ENCODE measurements at regions not wholly inside any gene's neighbourhood (a gene's known extent, or its start where the extent isn't known, plus 50 kb on each side); places are given as distances from the start of the nearest gene placed in this dataset.
"Not testable (repeated sequence)": the region's sequence is repeated elsewhere in the genome, so short reads cannot be mapped to it uniquely, and the experiment has no call there.

GRCh38 chr16:60936189-60936588 is 1100.0 kb downstream of the CDH8 start:
- H3K36me3 Mint-ChIP-seq; H3K4me3 ChIP-seq (ENCODE audit: low read length in 2 of 2); CTCF ChIA-PET (ENCODE audit: partially characterized antibody); H3K27me3 ChIP-seq (ENCODE audit: insufficient read depth, low read length); H3K9me3 ChIP-seq (ENCODE audit: control insufficient read depth in 1 of 2, low read length in 2 of 2); POLR2A ChIA-PET (ENCODE audit: partially characterized antibody); H3K4me3 Mint-ChIP-seq; intact Hi-C loops (cut with micrococcal nuclease); H3K4me1 ChIP-seq (ENCODE audit: insufficient read depth, low read length); H3K27me3 Mint-ChIP-seq; H3K36me3 ChIP-seq (ENCODE audit: insufficient read depth, low read length); H3K27ac Mint-ChIP-seq; H3K4me1 Mint-ChIP-seq; DNase-seq; H3K27ac ChIP-seq (ENCODE audit: low read depth, low read length): not testable (repeated sequence)
- H3K9me3 Mint-ChIP-seq: peaks cover 3 to 51% (median 22%) of the 10 kb centered on the region in 8 donors

- intact Hi-C loops (cut with micrococcal nuclease): no loop called here
- H3K36me3 Mint-ChIP-seq: no peaks in the 10 kb centered on the region
- no peaks in the 10 kb centered on the region for H3K4me1 Mint-ChIP-seq
- no peaks in the 10 kb centered on the region for H3K27me3 ChIP-seq (ENCODE audit: insufficient read depth, low read length)
- no peak for DNase-seq
- H3K4me1 ChIP-seq (ENCODE audit: insufficient read depth, low read length): no peaks in the 10 kb centered on the region
- no peak overlapping the region for H3K4me3 ChIP-seq (ENCODE audit: low read length in 2 of 2)
- no peaks in the 10 kb centered on the region for H3K36me3 ChIP-seq (ENCODE audit: insufficient read depth, low read length)
- ChIA-PET CTCF (ENCODE audit: partially characterized antibody) (no interaction called here), POLR2A (ENCODE audit: partially characterized antibody) (no interaction called here)
- H3K4me3 Mint-ChIP-seq: no peak overlapping the region
- peaks cover 0 to 6% of the 10 kb centered on the region in 2 donors for H3K9me3 ChIP-seq (ENCODE audit: control insufficient read depth in 1 of 2, low read length in 2 of 2)
- H3K27me3 Mint-ChIP-seq: no peaks in the 10 kb centered on the region
- H3K9me3 Mint-ChIP-seq: peaks cover 0 to 36% (median 16%) of the 10 kb centered on the region in 8 donors
- H3K27ac ChIP-seq (ENCODE audit: low read depth, low read length): no peak overlapping the region
- no peak overlapping the region for H3K27ac Mint-ChIP-seq
Observed at GRCh38 chr16:60932600-60932999, 1103.6 kb downstream of the CDH8 start.

GRCh38 chr16:60930291-60930690 is 1105.9 kb downstream of the CDH8 start:
- Mint-ChIP-seq H3K36me3 (no peaks in the 10 kb centered on the region), H3K27ac (no peak overlapping the region), H3K27me3 (no peaks in the 10 kb centered on the region), H3K9me3 (peaks cover 0 to 45% (median 22%) of the 10 kb centered on the region in 8 donors), H3K4me1 (no peaks in the 10 kb centered on the region), H3K4me3 (no peak overlapping the region)
- no peaks in the 10 kb centered on the region for H3K36me3 ChIP-seq (ENCODE audit: insufficient read depth, low read length)
- no peak overlapping the region for H3K27ac ChIP-seq (ENCODE audit: low read depth, low read length)
- no peak for DNase-seq
- no peaks in the 10 kb centered on the region for H3K27me3 ChIP-seq (ENCODE audit: insufficient read depth, low read length)
- CTCF ChIA-PET (ENCODE audit: partially characterized antibody): no interaction called here
- H3K9me3 ChIP-seq (ENCODE audit: control insufficient read depth in 1 of 2, low read length in 2 of 2): peaks cover 0 to 6% of the 10 kb centered on the region in 2 donors
- POLR2A ChIA-PET (ENCODE audit: partially characterized antibody): no interaction called here
- no peaks in the 10 kb centered on the region for H3K4me1 ChIP-seq (ENCODE audit: insufficient read depth, low read length)
- intact Hi-C loops (cut with micrococcal nuclease): no loop called here
- H3K4me3 ChIP-seq (ENCODE audit: low read length in 2 of 2): no peak overlapping the region

GRCh38 chr16:60922920-60923319 is 1113.3 kb downstream of the CDH8 start:
- no peak for DNase-seq
- H3K9me3 ChIP-seq (ENCODE audit: control insufficient read depth in 1 of 2, low read length in 2 of 2): no peaks in the 10 kb centered on the region
- ChIA-PET CTCF (ENCODE audit: partially characterized antibody) (no interaction called here), POLR2A (ENCODE audit: partially characterized antibody) (no interaction called here)
- peaks cover 3 to 41% (median 21%) of the 10 kb centered on the region in 8 donors for H3K9me3 Mint-ChIP-seq
- H3K27me3 ChIP-seq (ENCODE audit: insufficient read depth, low read length): no peaks in the 10 kb centered on the region
- no peak overlapping the region for H3K27ac ChIP-seq (ENCODE audit: low read depth, low read length)
- intact Hi-C loops (cut with micrococcal nuclease): no loop called here
- H3K27ac Mint-ChIP-seq: no peak overlapping the region
- H3K4me3 Mint-ChIP-seq: no peak overlapping the region
- no peaks in the 10 kb centered on the region for H3K36me3 Mint-ChIP-seq
- no peaks in the 10 kb centered on the region for H3K27me3 Mint-ChIP-seq
- no peak overlapping the region for H3K4me3 ChIP-seq (ENCODE audit: low read length in 2 of 2)
- no peaks in the 10 kb centered on the region for H3K36me3 ChIP-seq (ENCODE audit: insufficient read depth, low read length)
- no peaks in the 10 kb centered on the region for H3K4me1 ChIP-seq (ENCODE audit: insufficient read depth, low read length)
- no peaks in the 10 kb centered on the region for H3K4me1 Mint-ChIP-seq

GRCh38 chr16:60914334-60914733 is 1121.9 kb downstream of the CDH8 start:
- peaks cover 4 to 45% (median 16%) of the 10 kb centered on the region in 8 donors for H3K9me3 Mint-ChIP-seq
- H3K4me3 Mint-ChIP-seq: no peak overlapping the region
- H3K27ac Mint-ChIP-seq: no peak overlapping the region
- ChIA-PET CTCF (ENCODE audit: partially characterized antibody) (no interaction called here), POLR2A (ENCODE audit: partially characterized antibody) (no interaction called here)
- H3K4me3 ChIP-seq (ENCODE audit: low read length in 2 of 2): no peak overlapping the region
- no peak for DNase-seq
- no peaks in the 10 kb centered on the region for H3K4me1 Mint-ChIP-seq
- no peaks in the 10 kb centered on the region for H3K27me3 Mint-ChIP-seq
- H3K36me3 Mint-ChIP-seq: no peaks in the 10 kb centered on the region
- no peaks in the 10 kb centered on the region for H3K36me3 ChIP-seq (ENCODE audit: insufficient read depth, low read length)
- H3K27me3 ChIP-seq (ENCODE audit: insufficient read depth, low read length): no peaks in the 10 kb centered on the region
- H3K27ac ChIP-seq (ENCODE audit: low read depth, low read length): no peak overlapping the region
- intact Hi-C loops (cut with micrococcal nuclease): no loop called here
- H3K4me1 ChIP-seq (ENCODE audit: insufficient read depth, low read length): no peaks in the 10 kb centered on the region
- peaks cover 0 to 6% of the 10 kb centered on the region in 2 donors for H3K9me3 ChIP-seq (ENCODE audit: control insufficient read depth in 1 of 2, low read length in 2 of 2)

- CTCF ChIA-PET (ENCODE audit: partially characterized antibody): no interaction called here
- H3K27ac Mint-ChIP-seq: no peak overlapping the region
- intact Hi-C loops (cut with micrococcal nuclease): no loop called here
Observed at GRCh38 chr16:60907645-60908044, 1128.6 kb downstream of the CDH8 start.

GRCh38 chr16:60905811-60906210 is 1130.4 kb downstream of the CDH8 start:
- Histone ChIP-seq H3K27me3 (ENCODE audit: insufficient read depth, low read length) (no peaks in the 10 kb centered on the region), H3K9me3 (ENCODE audit: control insufficient read depth in 1 of 2, low read length in 2 of 2) (peaks cover 0 to 4% of the 10 kb centered on the region in 2 donors), H3K36me3 (ENCODE audit: insufficient read depth, low read length) (no peaks in the 10 kb centered on the region), H3K4me1 (ENCODE audit: insufficient read depth, low read length) (no peaks in the 10 kb centered on the region), H3K4me3 (ENCODE audit: low read length in 2 of 2) (no peak overlapping the region), H3K27ac (ENCODE audit: low read depth, low read length) (no peak overlapping the region)
- CTCF ChIA-PET (ENCODE audit: partially characterized antibody): no interaction called here
- no peak for DNase-seq
- POLR2A ChIA-PET (ENCODE audit: partially characterized antibody): no interaction called here
- Mint-ChIP-seq H3K36me3 (no peaks in the 10 kb centered on the region), H3K4me3 (no peak overlapping the region), H3K27me3 (no peaks in the 10 kb centered on the region), H3K9me3 (peaks cover 5 to 41% (median 18%) of the 10 kb centered on the region in 8 donors), H3K4me1 (no peaks in the 10 kb centered on the region), H3K27ac (no peak overlapping the region)
- intact Hi-C loops (cut with micrococcal nuclease): no loop called here

More at GRCh38 chr16:60907645-60908044, 1128.6 kb downstream of the CDH8 start:
- H3K27ac ChIP-seq (ENCODE audit: low read depth, low read length): no peak overlapping the region
- H3K4me3 Mint-ChIP-seq: no peak overlapping the region
- H3K36me3 ChIP-seq (ENCODE audit: insufficient read depth, low read length): no peaks in the 10 kb centered on the region
- no peaks in the 10 kb centered on the region for H3K4me1 Mint-ChIP-seq
- no peaks in the 10 kb centered on the region for H3K27me3 Mint-ChIP-seq
- DNase-seq: no peak
- H3K36me3 Mint-ChIP-seq: no peaks in the 10 kb centered on the region
- H3K27me3 ChIP-seq (ENCODE audit: insufficient read depth, low read length): no peaks in the 10 kb centered on the region
- no peak overlapping the region for H3K4me3 ChIP-seq (ENCODE audit: low read length in 2 of 2)
- H3K9me3 Mint-ChIP-seq: peaks cover 3 to 35% (median 20%) of the 10 kb centered on the region in 8 donors
- H3K4me1 ChIP-seq (ENCODE audit: insufficient read depth, low read length): no peaks in the 10 kb centered on the region
- POLR2A ChIA-PET (ENCODE audit: partially characterized antibody): no interaction called here
- peaks cover 0 to 7% of the 10 kb centered on the region in 2 donors for H3K9me3 ChIP-seq (ENCODE audit: control insufficient read depth in 1 of 2, low read length in 2 of 2)

GRCh38 chr16:60902114-60902513 is 1134.1 kb downstream of the CDH8 start:
- H3K9me3 ChIP-seq (ENCODE audit: control insufficient read depth in 1 of 2, low read length in 2 of 2): no peaks in the 10 kb centered on the region
- no peaks in the 10 kb centered on the region for H3K4me1 ChIP-seq (ENCODE audit: insufficient read depth, low read length)
- H3K9me3 Mint-ChIP-seq: peaks cover 0 to 31% (median 13%) of the 10 kb centered on the region in 8 donors
- H3K36me3 Mint-ChIP-seq: no peaks in the 10 kb centered on the region
- no peaks in the 10 kb centered on the region for H3K27me3 Mint-ChIP-seq
- H3K36me3 ChIP-seq (ENCODE audit: insufficient read depth, low read length): no peaks in the 10 kb centered on the region
- H3K27me3 ChIP-seq (ENCODE audit: insufficient read depth, low read length): no peaks in the 10 kb centered on the region
- ChIA-PET CTCF (ENCODE audit: partially characterized antibody) (no interaction called here), POLR2A (ENCODE audit: partially characterized antibody) (no interaction called here)
- no peak overlapping the region for H3K27ac ChIP-seq (ENCODE audit: low read depth, low read length)
- H3K4me3 Mint-ChIP-seq: no peak overlapping the region
- intact Hi-C loops (cut with micrococcal nuclease): no loop called here
- DNase-seq: no peak
- no peak overlapping the region for H3K27ac Mint-ChIP-seq
- no peak overlapping the region for H3K4me3 ChIP-seq (ENCODE audit: low read length in 2 of 2)
- H3K4me1 Mint-ChIP-seq: no peaks in the 10 kb centered on the region

Measured in CD4-positive, alpha-beta memory T cell (primary cell).